Endothelial cell of umbilical vein (primary cell): ENCODE measurements at regions not wholly inside any gene's neighbourhood (a gene's known extent, or its start where the extent isn't known, plus 50 kb on each side); places are given as distances from the start of the nearest gene placed in this dataset.

Experiments
- POLR2AphosphoS5 ChIP-seq: IDR thresholded peaks from 2 replicates; pipeline ENCODE4 v1.6.1; 2012; ENCODE audit warnings: low read depth, mild to moderate bottlenecking, control low read depth, low read length, moderate library complexity; ENCODE audit not compliant: insufficient read depth
- TF ChIP-seq, protein P1 (sequence below), 2 donors: IDR thresholded peaks; 1 replicate in 1 of 2; 2 replicates in 1 of 2; pipeline ENCODE4 v1.5.1; 2011; ENCODE audit warnings: low read length in 2 of 2, mild to moderate bottlenecking in 2 of 2, moderate library complexity in 2 of 2, control low read depth in 1 of 2, inconsistent platforms in 1 of 2, low read depth in 1 of 2; ENCODE audit not compliant: insufficient read depth in 1 of 2; ENCODE audit errors: extremely low read depth in 1 of 2

DNA sequence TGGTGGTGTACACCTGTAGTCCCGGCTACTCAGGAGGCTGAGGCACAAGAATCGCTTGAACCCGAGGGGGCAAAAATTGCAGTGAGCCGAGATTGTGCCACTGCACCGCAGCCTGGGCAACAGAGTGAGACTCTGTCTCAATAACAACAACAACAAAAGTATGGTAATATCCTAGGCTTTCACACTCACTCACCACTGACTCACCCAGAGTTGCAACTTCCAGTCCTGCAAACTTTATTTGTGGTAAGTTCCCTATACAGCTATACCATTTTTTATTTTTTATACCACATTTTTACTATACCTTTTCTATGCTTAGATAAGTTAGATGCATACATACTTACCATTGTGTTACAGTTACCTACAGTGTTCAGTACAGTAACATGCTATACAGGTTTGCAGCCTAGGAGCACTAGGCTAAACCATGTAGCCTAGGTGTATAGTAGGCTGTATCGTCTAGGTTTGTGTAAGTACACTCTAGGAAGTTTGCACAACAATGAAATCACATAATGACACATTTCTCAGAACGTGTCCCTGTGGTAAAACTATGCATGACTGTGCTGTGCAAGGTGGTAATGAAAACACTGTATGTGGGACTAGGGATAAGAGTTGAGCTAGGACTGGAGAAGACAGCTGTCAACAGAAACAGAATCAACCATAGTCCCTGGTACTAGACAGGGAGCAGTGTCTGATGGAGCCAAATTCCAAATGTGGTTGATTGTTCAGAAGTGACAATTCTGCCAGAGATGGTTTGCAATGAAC lies 109.5 kb upstream of the RAD23B start:
- TF ChIP-seq POLR2AphosphoS5: no peak
- TF ChIP-seq, protein P1, sequence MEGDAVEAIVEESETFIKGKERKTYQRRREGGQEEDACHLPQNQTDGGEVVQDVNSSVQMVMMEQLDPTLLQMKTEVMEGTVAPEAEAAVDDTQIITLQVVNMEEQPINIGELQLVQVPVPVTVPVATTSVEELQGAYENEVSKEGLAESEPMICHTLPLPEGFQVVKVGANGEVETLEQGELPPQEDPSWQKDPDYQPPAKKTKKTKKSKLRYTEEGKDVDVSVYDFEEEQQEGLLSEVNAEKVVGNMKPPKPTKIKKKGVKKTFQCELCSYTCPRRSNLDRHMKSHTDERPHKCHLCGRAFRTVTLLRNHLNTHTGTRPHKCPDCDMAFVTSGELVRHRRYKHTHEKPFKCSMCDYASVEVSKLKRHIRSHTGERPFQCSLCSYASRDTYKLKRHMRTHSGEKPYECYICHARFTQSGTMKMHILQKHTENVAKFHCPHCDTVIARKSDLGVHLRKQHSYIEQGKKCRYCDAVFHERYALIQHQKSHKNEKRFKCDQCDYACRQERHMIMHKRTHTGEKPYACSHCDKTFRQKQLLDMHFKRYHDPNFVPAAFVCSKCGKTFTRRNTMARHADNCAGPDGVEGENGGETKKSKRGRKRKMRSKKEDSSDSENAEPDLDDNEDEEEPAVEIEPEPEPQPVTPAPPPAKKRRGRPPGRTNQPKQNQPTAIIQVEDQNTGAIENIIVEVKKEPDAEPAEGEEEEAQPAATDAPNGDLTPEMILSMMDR (IDR thresholded peaks at IDR 0.05; ENCODE audit: extremely low read depth in 1 of 2, insufficient read depth in 1 of 2, low read depth in 1 of 2, low read length in 2 of 2): no peak
